ENCODE measurements at regions not wholly inside any gene's neighbourhood (a gene's known extent, or its start where the extent isn't known, plus 50 kb on each side); places are given as distances from the start of the nearest gene placed in this dataset.

- TF ChIP-seq POLR2A (IDR thresholded peaks at IDR 0.05) (no peak), CTCF (IDR thresholded peaks at IDR 0.05) (no peak)
Measured at GRCh38 chrX:149199734-149200133, 305.4 kb downstream of the IDS start.
